ENCODE measurements at regions not wholly inside any gene's neighbourhood (a gene's known extent, or its start where the extent isn't known, plus 50 kb on each side); places are given as distances from the start of the nearest gene placed in this dataset.

- FAIRE-seq: no peak
- H3K79me2 ChIP-seq (ENCODE audit: insufficient read depth, low read length): no peaks in the 10 kb centered on the region
- no peak overlapping the region for H3K4me3 ChIP-seq (replicated peaks in 1 of 3; ENCODE audit: insufficient read depth in 1 of 3, low read depth in 2 of 3, low read length in 3 of 3)
- no peak overlapping the region for H3K27ac ChIP-seq (ENCODE audit: extremely low read length, insufficient read depth, low read length)
- WGBS (ENCODE audit: low lambda C conversion rate): 46% methylated on average over 2 of the region's 3 CpGs
- intact Hi-C loops (cut with micrococcal nuclease; ENCODE audit: unreplicated experiment): no loop called here
- no peaks in the 10 kb centered on the region for H3K36me3 ChIP-seq (replicated peaks in 1 of 2; ENCODE audit: control insufficient read depth in 1 of 2, insufficient read depth in 2 of 2, low read length in 2 of 2)
- no peaks in the 10 kb centered on the region for H4K20me1 ChIP-seq (ENCODE audit: insufficient read depth, low read length)
- no peak overlapping the region for H3K4me2 ChIP-seq (ENCODE audit: low read depth, low read length)
- peaks cover 2 to 36% of the 10 kb centered on the region in 2 experiments; a peak in 4 of 5 replicates for H3K27me3 ChIP-seq (ENCODE audit: control insufficient read depth in 1 of 2, insufficient read depth in 2 of 2, low read length in 2 of 2)
- in situ Hi-C loops (cut with HindIII; ENCODE audit: extremely low pct_ligation_motif_present, low pct_unique_long_range_greater_than_20kb): loop anchor here (5.0 kb wide), 1 partner anchor 100 kb away; the partner anchor contains the start of gene RIPK4
- ChIA-PET POLR2A (interaction anchor here (1.1 kb wide), 1 partner anchor 11 kb away, joined by 4 read pairs; no protein-coding TSS in a partner anchor), CTCF (ENCODE audit: low intra/inter-chr PET ratio, low total read pairs) (no interaction called here)
- ATAC-seq: no peak
- H3K9me3 ChIP-seq (ENCODE audit: low read length): no peaks in the 10 kb centered on the region
- no peak overlapping the region for H2AFZ ChIP-seq (ENCODE audit: low read length)
- BruUV-seq (replicated peaks): no TSS peak
- H3K4me1 ChIP-seq (ENCODE audit: insufficient read depth, low read length): peaks cover 24% of the 10 kb centered on the region
- no peak overlapping the region for H3K9ac ChIP-seq (ENCODE audit: insufficient read depth, low read depth, low read length)
- DNase-seq (ENCODE audit: low spot score): no peak
- no peak for TF ChIP-seq ZNF569 (CRISPR knock-in tag; IDR thresholded peaks at IDR 0.05; ENCODE audit: borderline replicate concordance)
Measured at GRCh38 chr21:41667136-41667535, 99.7 kb downstream of the RIPK4 start.

DNA sequence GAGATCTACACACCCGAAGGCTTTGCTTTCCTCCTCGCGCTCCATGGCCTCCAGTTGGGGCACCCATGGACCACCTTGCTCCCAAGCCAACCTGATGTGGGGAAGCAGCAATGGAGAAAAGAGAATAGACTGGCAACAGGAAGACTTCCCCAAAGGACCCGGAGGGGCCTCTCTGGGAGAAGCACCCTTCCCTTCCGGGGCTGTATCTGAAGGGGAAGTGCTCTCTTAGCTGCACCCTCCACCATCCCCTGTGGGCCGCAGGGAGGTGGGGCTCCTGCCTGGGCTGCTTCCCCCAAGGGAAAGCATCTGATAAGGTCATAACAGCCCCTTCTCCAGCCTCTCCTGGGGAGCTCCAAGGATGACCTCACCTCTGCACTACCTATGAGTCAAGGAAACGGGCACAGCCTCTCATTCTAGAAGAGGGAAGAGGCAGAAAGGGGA, 100.2 kb downstream of the RIPK4 start:
- H3K9ac ChIP-seq (ENCODE audit: insufficient read depth, low read depth, low read length): no peak overlapping the region
- H3K27me3 ChIP-seq (ENCODE audit: control insufficient read depth in 1 of 2, insufficient read depth in 2 of 2, low read length in 2 of 2): peaks cover 2 to 37% of the 10 kb centered on the region in 2 experiments; a peak in 4 of 5 replicates
- ChIA-PET POLR2A (interaction anchor here (1.1 kb wide), 1 partner anchor 12 kb away, joined by 4 read pairs; no protein-coding TSS in a partner anchor), CTCF (ENCODE audit: low intra/inter-chr PET ratio, low total read pairs) (no interaction called here)
- DNase-seq (ENCODE audit: low spot score) (no peak), FAIRE-seq (no peak), ATAC-seq (no peak)
- H3K9me3 ChIP-seq (ENCODE audit: low read length): no peaks in the 10 kb centered on the region
- H3K4me1 ChIP-seq (ENCODE audit: insufficient read depth, low read length): peaks cover 24% of the 10 kb centered on the region
- WGBS (ENCODE audit: low lambda C conversion rate): 70% methylated on average over 3 of the region's 7 CpGs
- no peaks in the 10 kb centered on the region for H4K20me1 ChIP-seq (ENCODE audit: insufficient read depth, low read length)
- H2AFZ ChIP-seq (ENCODE audit: low read length): no peak overlapping the region
- no TSS peak for BruUV-seq (replicated peaks)
- in situ Hi-C loops (cut with HindIII; ENCODE audit: extremely low pct_ligation_motif_present, low pct_unique_long_range_greater_than_20kb): loop anchor here (5.0 kb wide), 1 partner anchor 101 kb away; the partner anchor contains the start of gene RIPK4
- no peaks in the 10 kb centered on the region for H3K79me2 ChIP-seq (ENCODE audit: insufficient read depth, low read length)
- H3K27ac ChIP-seq (ENCODE audit: extremely low read length, insufficient read depth, low read length): no peak overlapping the region
- no peak overlapping the region for H3K4me3 ChIP-seq (replicated peaks in 1 of 3; ENCODE audit: insufficient read depth in 1 of 3, low read depth in 2 of 3, low read length in 3 of 3)
- H3K4me2 ChIP-seq (ENCODE audit: low read depth, low read length): no peak overlapping the region
- intact Hi-C loops (cut with micrococcal nuclease; ENCODE audit: unreplicated experiment): no loop called here
- no peaks in the 10 kb centered on the region for H3K36me3 ChIP-seq (replicated peaks in 1 of 2; ENCODE audit: control insufficient read depth in 1 of 2, insufficient read depth in 2 of 2, low read length in 2 of 2)
- no peak for TF ChIP-seq MZF1 (CRISPR knock-in tag; IDR thresholded peaks at IDR 0.05; ENCODE audit: borderline replicate concordance)
- TF ChIP-seq, protein P1, sequence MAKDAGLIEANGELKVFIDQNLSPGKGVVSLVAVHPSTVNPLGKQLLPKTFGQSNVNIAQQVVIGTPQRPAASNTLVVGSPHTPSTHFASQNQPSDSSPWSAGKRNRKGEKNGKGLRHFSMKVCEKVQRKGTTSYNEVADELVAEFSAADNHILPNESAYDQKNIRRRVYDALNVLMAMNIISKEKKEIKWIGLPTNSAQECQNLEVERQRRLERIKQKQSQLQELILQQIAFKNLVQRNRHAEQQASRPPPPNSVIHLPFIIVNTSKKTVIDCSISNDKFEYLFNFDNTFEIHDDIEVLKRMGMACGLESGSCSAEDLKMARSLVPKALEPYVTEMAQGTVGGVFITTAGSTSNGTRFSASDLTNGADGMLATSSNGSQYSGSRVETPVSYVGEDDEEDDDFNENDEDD (CRISPR knock-in tag; IDR thresholded peaks at IDR 0.05; ENCODE audit: borderline replicate concordance): no peak
- TF ChIP-seq MAF1 (CRISPR knock-in tag; IDR thresholded peaks at IDR 0.05; ENCODE audit: borderline replicate concordance): no peak
- TF ChIP-seq MAFK (conservative IDR thresholded peaks at IDR 0.05 in 1 of 2, IDR thresholded peaks at IDR 0.05 in 1 of 2; ENCODE audit: low read length in 2 of 2): no peak
- TF ChIP-seq ZNF724P (CRISPR knock-in tag; IDR thresholded peaks at IDR 0.05; ENCODE audit: borderline replicate concordance): no peak
- no peak for TF ChIP-seq ZNF614 (CRISPR knock-in tag; IDR thresholded peaks at IDR 0.05; ENCODE audit: borderline replicate concordance)
- TF ChIP-seq RCOR2 (CRISPR knock-in tag; IDR thresholded peaks at IDR 0.05): no peak
- no peak for TF ChIP-seq RELA (CRISPR knock-in tag; IDR thresholded peaks at IDR 0.05)
- TF ChIP-seq, protein P2, sequence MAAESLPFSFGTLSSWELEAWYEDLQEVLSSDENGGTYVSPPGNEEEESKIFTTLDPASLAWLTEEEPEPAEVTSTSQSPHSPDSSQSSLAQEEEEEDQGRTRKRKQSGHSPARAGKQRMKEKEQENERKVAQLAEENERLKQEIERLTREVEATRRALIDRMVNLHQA (CRISPR knock-in tag; IDR thresholded peaks at IDR 0.05): no peak
- TF ChIP-seq ZFYVE20 (CRISPR knock-in tag; IDR thresholded peaks at IDR 0.05; ENCODE audit: borderline replicate concordance, low read depth): no peak
- no peak for TF ChIP-seq ZNF781 (CRISPR knock-in tag; IDR thresholded peaks at IDR 0.05; ENCODE audit: borderline replicate concordance, not compliant biosample characterization)
- TF ChIP-seq ZNF362 (CRISPR knock-in tag; IDR thresholded peaks at IDR 0.05; ENCODE audit: borderline replicate concordance): no peak
- no peak for TF ChIP-seq PCBP1 (IDR thresholded peaks at IDR 0.05; ENCODE audit: borderline replicate concordance, low read depth, low read length)

Measured in HepG2 (cell line).